K562 (cell line): ENCODE measurements at regions not wholly inside any gene's neighbourhood (a gene's known extent, or its start where the extent isn't known, plus 50 kb on each side); places are given as distances from the start of the nearest gene placed in this dataset.

Source experiments
- ATAC-seq: fragments of 200-7000 bp; cut with Tn5 transposase; 3 replicates; pipeline ENCODE4 v1.9.1; 2020; ENCODE audit warnings: moderate library complexity
- BruUV-seq: library from RNA; stranded (reverse); fragments of 400-500 nt; replicated peaks from 2 replicates; lab custom pipeline; 2021; lab: Mats Ljungman, UMichigan
- CTCF ChIA-PET: fragments of 300-600 bp; formaldehyde crosslinking; extraction: SDS; loops from one replicate; lab custom pipeline; 2021; ENCODE audit warnings: low intra/inter-chr PET ratio; lab: Yijun Ruan, JAX
- POLR2A ChIA-PET: fragments of 300-600, 350-650 bp; sonication (Branson Sonifier 250); formaldehyde crosslinking; extraction: SDS; loops from one replicate; lab custom pipeline; 2021; ENCODE audit warnings: antibody characterized with exemption, inconsistent platforms; lab: Yijun Ruan, JAX
- DNase-seq, 4 experiments: peaks; one replicate each; pipeline versions ENCODE4 v3.0.0 to v3.0.0-alpha.2; 2011 to 2018; ENCODE audit warnings: low spot score in 3 of 4, mixed read lengths in 3 of 4; ENCODE audit errors: extremely low read depth in 1 of 4
- FAIRE-seq: peaks from 2 replicates; lab custom pipeline; 2011; peaks lifted over from hg19 to GRCh38; lab: Jason Lieb, UNC
- H2AFZ ChIP-seq: 2 replicates; pipeline ENCODE4 v1.6.0; 2011; ENCODE audit warnings: low read depth, low read length, control low read depth, inconsistent platforms
- H3K27ac ChIP-seq: fragments of 200-600 bp; 3 replicates; pipeline ENCODE4 v1.8.0; 2011; ENCODE audit warnings: low read depth, mild to moderate bottlenecking, control low read depth, inconsistent platforms, low read length, moderate library complexity, mixed read lengths; ENCODE audit errors: extremely low read depth
- H3K27me3 ChIP-seq, 2 experiments: fragments of 300-600 bp in 1 of 2; 2 replicates in 1 of 2; 3 replicates in 1 of 2; pipeline versions ENCODE4 v1.6.0 to v1.8.0; 2011; ENCODE audit warnings: inconsistent platforms in 2 of 2, low read length in 2 of 2, mild to moderate bottlenecking in 1 of 2, mixed read lengths in 1 of 2, moderate library complexity in 1 of 2; ENCODE audit not compliant: control insufficient read depth in 2 of 2, insufficient read depth in 2 of 2
- H3K36me3 ChIP-seq: fragments of 300-600 bp; 3 replicates; pipeline ENCODE4 v1.8.0; 2011; ENCODE audit warnings: mild to moderate bottlenecking, low read length, inconsistent platforms; ENCODE audit not compliant: control insufficient read depth, insufficient read depth
- H3K4me1 ChIP-seq, 2 experiments: fragments of 200-600 bp in 1 of 2; replicated peaks in 1 of 2; 2 replicates in 1 of 2; 3 replicates in 1 of 2; pipeline versions ENCODE4 v1.5.1 to v1.8.0; 2011; ENCODE audit warnings: inconsistent platforms in 2 of 2, low read length in 2 of 2, mild to moderate bottlenecking in 1 of 2, mixed read lengths in 1 of 2, moderate library complexity in 1 of 2; ENCODE audit not compliant: control insufficient read depth in 2 of 2, insufficient read depth in 2 of 2
- H3K4me2 ChIP-seq: 2 replicates; pipeline ENCODE4 v1.6.1; 2011; ENCODE audit warnings: low read length, control low read depth, inconsistent platforms, mixed read lengths; ENCODE audit not compliant: insufficient read depth
- H3K4me3 ChIP-seq: fragments of 200-600 bp; sonication (generic), shearing (Covaris generic); 2 replicates; pipeline ENCODE4 v1.5.1; 2016; ENCODE audit warnings: control low read depth, inconsistent platforms
- H3K79me2 ChIP-seq: fragments of 200-600 bp; 3 replicates; pipeline ENCODE4 v1.8.0; 2011; ENCODE audit warnings: low read length, inconsistent platforms; ENCODE audit not compliant: control insufficient read depth, insufficient read depth
- H3K9ac ChIP-seq, 2 experiments: 2 replicates each; pipeline versions ENCODE4 v1.6.0 to v1.6.1; 2011; ENCODE audit warnings: low read depth in 2 of 2, low read length in 2 of 2, control low read depth in 1 of 2, inconsistent platforms in 1 of 2, mild to moderate bottlenecking in 1 of 2, mixed read lengths in 1 of 2; ENCODE audit not compliant: insufficient read depth in 1 of 2
- H3K9me1 ChIP-seq: one replicate; pipeline ENCODE4 v1.6.0; 2011; ENCODE audit warnings: inconsistent platforms, mild to moderate bottlenecking, low read length, moderate library complexity; ENCODE audit not compliant: control insufficient read depth, insufficient read depth
- H3K9me3 ChIP-seq: replicated peaks from 2 replicates; pipeline ENCODE4 v1.5.1; 2011; ENCODE audit warnings: low read depth, low read length, inconsistent platforms; ENCODE audit not compliant: control insufficient read depth, insufficient read depth
- H4K20me1 ChIP-seq: replicated peaks from 2 replicates; pipeline ENCODE4 v1.6.1; 2011; ENCODE audit warnings: low read length, inconsistent platforms, mixed read lengths; ENCODE audit not compliant: control insufficient read depth, insufficient read depth
- CEBPB ChIP-seq: fragments of 450-650 bp; IDR thresholded peaks from 2 replicates; pipeline ENCODE4 v1.6.1; 2016; ENCODE audit warnings: missing genetic modification characterization, missing compliant biosample characterization
- CEBPG ChIP-seq, 3 experiments: fragments of 200-800 bp in 1 of 3; sonication (Bioruptor generic) in 1 of 3; sonication (generic) in 1 of 3; formaldehyde crosslinking in 1 of 3; IDR thresholded peaks in 2 of 3; conservative IDR thresholded peaks in 1 of 3; 2 replicates each; pipeline versions ENCODE4 v1.6.1 to v1.8.0; 2016 to 2022; ENCODE audit warnings: missing compliant biosample characterization in 2 of 3, missing genetic modification characterization in 2 of 3, mild to moderate bottlenecking in 1 of 3, missing genetic modification reagents in 1 of 3
- E4F1 ChIP-seq: fragments of 250-450 bp; sonication (Bioruptor Pico); IDR thresholded peaks from 2 replicates; pipeline ENCODE4 v1.5.0; 2021; ENCODE audit warnings: mild to moderate bottlenecking, borderline replicate concordance
- FOXA1 ChIP-seq: fragments of 450-650 bp; IDR thresholded peaks from 2 replicates; pipeline ENCODE4 v1.6.1; 2016; ENCODE audit warnings: mild to moderate bottlenecking, borderline replicate concordance
- NEUROD1 ChIP-seq: fragments of 150-350 bp; IDR thresholded peaks from 2 replicates; pipeline ENCODE4 v1.6.1; 2014; ENCODE audit warnings: borderline replicate concordance, low read length, low read depth; ENCODE audit not compliant: partially characterized antibody
- PBX2 ChIP-seq, 2 experiments: IDR thresholded peaks in 1 of 2; conservative IDR thresholded peaks in 1 of 2; 2 replicates each; pipeline ENCODE4 v1.6.1; 2016; ENCODE audit warnings: low read depth in 2 of 2, mild to moderate bottlenecking in 1 of 2, missing compliant biosample characterization in 1 of 2, missing genetic modification characterization in 1 of 2, moderate library complexity in 1 of 2
- PHF20 ChIP-seq: fragments of 450-650 bp; IDR thresholded peaks from 2 replicates; pipeline ENCODE4 v1.6.1; 2018; ENCODE audit not compliant: partially characterized antibody
- RBBP5 ChIP-seq: fragments of 200-600 bp; sonication (generic); IDR thresholded peaks from 2 replicates; pipeline ENCODE4 v1.6.1; 2012; ENCODE audit warnings: borderline replicate concordance, mild to moderate bottlenecking, low read length, control low read depth, inconsistent platforms; ENCODE audit not compliant: insufficient read depth, poor library complexity, severe bottlenecking
- ZFP1 ChIP-seq: fragments of 450-650 bp; formaldehyde crosslinking; IDR thresholded peaks from 2 replicates; pipeline ENCODE4 v1.4.0; 2020; ENCODE audit warnings: mild to moderate bottlenecking, mixed read lengths
- ZNF512 ChIP-seq: IDR thresholded peaks from 2 replicates; pipeline ENCODE4 v1.6.1; 2016; ENCODE audit warnings: missing genetic modification characterization, missing compliant biosample characterization
- WGBS: fragments of 100-300 bp; shearing (Covaris generic); methylation state at CpG from one replicate; pipeline ENCODE4 v1.1.6; 2016; ENCODE audit warnings: low coverage, mixed read lengths; ENCODE audit not compliant: insufficient coverage; ENCODE audit errors: missing lambda C conversion rate; 5-methylcytosine and 5-hydroxymethylcytosine counted together
- in situ Hi-C: fragments of 300-500 bp; cut with MboI; formaldehyde crosslinking; loops from 4 replicates; pipeline ENCODE4 v1.15.0; 2018; ENCODE audit warnings: inconsistent platforms, mixed read lengths
- intact Hi-C: fragments of 100-400 bp; cut with micrococcal nuclease; formaldehyde crosslinking; loops from 2 replicates; pipeline ENCODE4 v1.14.2; 2022

GRCh38 chr13:104431895-104432294, 1365.7 kb upstream of the SLC10A2 start (continued):
- TF ChIP-seq PBX2 (CRISPR knock-in tag; IDR thresholded peaks at IDR 0.05; ENCODE audit: low read depth) (no peak), PBX2 (tag; conservative IDR thresholded peaks at IDR 0.05; ENCODE audit: low read depth) (no peak), ZFP1 (CRISPR knock-in tag) (no peak), NEUROD1 (no peak), RBBP5 (no peak), PHF20 (no peak)

GRCh38 chr13:104426435-104426834, 1360.2 kb upstream of the SLC10A2 start:
- Histone ChIP-seq H4K20me1 (no peaks in the 10 kb centered on the region), H3K9me1 (no peaks in the 10 kb centered on the region), H3K27ac (no peak overlapping the region), H3K27me3 (no peaks in the 10 kb centered on the region), H3K4me2 (no peak overlapping the region), H3K9ac (no peak overlapping the region), H3K4me1 (no peaks in the 10 kb centered on the region), H3K79me2 (no peaks in the 10 kb centered on the region), H3K9me3 (no peaks in the 10 kb centered on the region), H3K4me3 (no peak overlapping the region), H2AFZ (no peak overlapping the region), H3K36me3 (no peaks in the 10 kb centered on the region)
- POLR2A ChIA-PET: interaction anchor here (0.8 kb wide), 1 partner anchor 15 kb away, joined by 3 read pairs; no protein-coding TSS in a partner anchor
- in situ Hi-C loops: no loop called here
- TF ChIP-seq FOXA1: no peak
- no peak for TF ChIP-seq E4F1
- TF ChIP-seq CEBPG (CRISPR knock-in tag; IDR thresholded peaks at IDR 0.05): no peak
- peak in 1 of 2 experiments; percentile 62; a peak in 2 of 4 replicates for TF ChIP-seq CEBPG (tag; conservative IDR thresholded peaks at IDR 0.05 in 1 of 2, IDR thresholded peaks at IDR 0.05 in 1 of 2)
- peak; percentile 36; the same call in 1 of the 2 replicates for TF ChIP-seq CEBPB (tag)
- TF ChIP-seq ZNF512 (tag): no peak
- DNase-seq (no peak), FAIRE-seq (no peak), ATAC-seq (no peak)
- CTCF ChIA-PET: no interaction called here
- 5% methylated on average over 4 of the region's 4 CpGs for WGBS
- no TSS peak for BruUV-seq
- intact Hi-C loops: no loop called here
